HG03575 (cell line): ENCODE measurements at regions not wholly inside any gene's neighbourhood (a gene's known extent, or its start where the extent isn't known, plus 50 kb on each side); places are given as distances from the start of the nearest gene placed in this dataset.
"Not testable (repeated sequence)": the region's sequence is repeated elsewhere in the genome, so short reads cannot be mapped to it uniquely, and the experiment has no call there.

Experiments
- ATAC-seq: cut with Tn5 transposase; IDR thresholded peaks from one replicate; pipeline ENCODE4 v1.9.1; 2021; ENCODE audit not compliant: unreplicated experiment, insufficient number of reproducible peaks, low FRiP score; ENCODE audit errors: extremely low read depth

DNA sequence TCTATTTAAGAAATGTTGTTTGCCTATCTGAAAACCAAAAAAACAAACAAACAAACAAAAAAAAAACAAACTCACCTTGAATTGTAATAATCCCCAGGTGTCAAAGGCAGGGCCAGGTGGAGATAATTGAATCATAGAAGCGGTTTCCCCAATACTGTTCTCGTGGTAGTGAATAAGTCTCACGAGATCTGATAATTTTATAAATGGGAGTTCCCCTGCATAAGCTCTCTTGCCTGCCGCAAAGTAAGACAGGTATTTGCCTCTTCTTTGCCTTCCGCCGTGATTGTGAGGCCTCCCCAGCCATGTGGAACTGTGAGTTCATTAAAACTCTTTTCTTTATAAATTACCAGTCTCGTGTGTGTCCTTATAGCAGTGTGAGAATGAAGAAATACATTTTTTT lies 1180.7 kb upstream of the CRIM1 start:
- no peak for ATAC-seq

DNA sequence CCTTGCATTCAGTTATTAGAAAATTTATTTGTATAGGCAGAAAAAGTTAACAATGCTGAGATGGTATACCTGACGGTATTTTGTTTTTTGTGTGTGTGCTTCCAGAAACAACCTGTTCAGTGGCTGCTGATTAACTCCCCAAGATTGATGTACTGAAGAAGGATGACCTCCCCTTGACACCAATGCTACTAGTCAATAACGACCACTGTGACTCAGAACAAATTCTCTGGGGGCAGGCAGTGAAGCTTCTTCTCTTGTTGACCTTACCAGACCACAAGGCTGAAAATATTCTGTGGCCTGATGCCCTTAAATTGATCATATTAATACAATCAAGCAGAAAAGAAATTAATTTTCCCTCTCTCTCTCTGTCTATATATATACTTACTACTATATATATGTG lies 1182.9 kb upstream of the CRIM1 start:
- no peak for ATAC-seq

DNA sequence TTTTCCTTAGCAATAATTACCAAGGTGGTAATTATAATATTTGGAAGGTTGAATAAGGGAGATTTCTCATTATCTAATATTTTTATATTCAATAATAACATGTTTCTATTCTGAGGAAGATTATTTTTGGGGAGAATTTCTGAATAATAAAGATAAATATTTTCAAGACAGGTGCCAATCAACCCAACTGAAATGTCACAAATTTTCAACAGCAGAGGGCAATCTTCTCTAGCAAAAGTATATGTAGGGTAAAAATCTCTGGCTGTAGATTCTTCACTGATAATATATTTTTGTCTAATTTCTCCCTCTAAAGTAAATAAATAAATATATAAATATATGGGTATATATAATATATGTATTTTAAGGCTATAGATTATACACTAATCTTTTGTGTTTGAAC lies 1187.2 kb upstream of the CRIM1 start:
- ATAC-seq, result no peak

DNA sequence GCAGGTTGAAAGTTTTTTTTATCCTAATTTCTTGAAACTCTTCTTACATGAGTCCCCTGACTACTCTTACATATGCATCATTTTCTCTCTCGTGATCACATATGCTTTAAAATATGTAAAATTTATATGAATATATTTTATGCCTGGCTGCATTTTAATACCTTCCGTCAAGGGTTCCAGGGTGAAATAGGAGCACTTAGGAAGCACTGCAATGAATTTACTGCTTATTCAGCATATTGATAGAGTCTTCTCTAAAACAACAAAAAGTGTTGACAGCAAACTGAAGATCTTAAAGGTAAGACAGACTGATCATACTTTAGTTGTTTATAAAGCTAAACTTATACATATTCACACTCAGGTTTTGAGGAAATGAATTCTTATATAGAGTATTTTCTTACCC lies 1191.6 kb upstream of the CRIM1 start:
- ATAC-seq, result no peak

DNA sequence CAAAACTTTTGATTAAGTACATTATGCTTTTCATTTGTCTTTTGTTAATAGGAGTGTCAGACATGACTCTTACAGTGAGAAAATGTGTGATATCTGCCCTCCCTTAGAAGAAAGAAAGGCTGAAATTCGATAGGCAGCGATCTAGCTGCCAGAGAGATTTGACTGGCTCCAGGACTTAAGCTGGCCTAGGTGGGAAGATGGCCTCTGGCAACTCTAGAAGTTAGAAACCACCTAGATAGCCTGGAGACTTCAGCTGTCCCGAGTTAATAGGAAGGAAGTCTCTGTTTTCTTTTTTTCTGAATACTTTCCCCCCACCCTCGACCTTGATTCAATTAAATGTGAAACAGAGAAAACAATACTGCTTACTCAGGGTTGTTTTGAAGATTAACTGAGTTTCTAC lies 1194.7 kb upstream of the CRIM1 start:
- ATAC-seq, result no peak

DNA sequence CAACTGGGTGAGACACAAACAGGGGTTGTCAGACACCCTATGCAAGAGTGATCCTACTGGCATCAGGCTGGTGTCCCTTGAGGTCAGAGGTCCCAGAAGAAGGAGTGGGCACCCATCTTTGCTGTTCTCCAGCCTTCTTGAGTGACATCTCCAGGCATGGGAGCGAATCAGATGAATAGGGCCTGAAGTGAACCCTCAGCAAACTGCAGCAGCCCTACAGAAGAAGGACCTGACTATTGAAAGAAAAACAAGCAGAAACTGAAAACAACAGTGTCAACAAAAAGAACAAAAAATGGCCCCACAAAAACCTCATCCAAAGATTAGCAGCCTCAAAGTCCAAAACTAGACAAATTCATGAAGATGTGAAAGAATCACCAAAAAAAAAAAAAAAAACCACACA lies 1229.7 kb upstream of the CRIM1 start:
- no peak for ATAC-seq

DNA sequence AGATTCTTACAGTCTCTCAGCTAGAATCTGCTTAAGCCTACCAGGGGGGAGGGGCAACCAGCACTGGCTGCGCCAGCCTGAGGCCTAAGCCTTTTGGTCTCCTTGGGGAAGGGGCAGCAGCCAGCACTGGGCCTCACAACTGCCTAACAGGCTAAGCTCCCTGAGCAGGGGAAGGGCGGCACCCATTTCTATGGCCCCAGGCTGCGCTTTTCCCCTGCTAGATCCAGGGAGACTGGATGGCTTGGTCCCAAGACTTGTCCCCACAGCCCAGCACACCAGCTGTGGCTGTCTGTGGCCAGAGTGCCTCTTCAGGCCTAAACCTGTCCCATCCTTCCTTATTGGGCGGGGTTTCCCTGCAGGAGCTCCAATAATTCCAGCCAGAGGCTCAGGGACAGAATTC lies 1230.3 kb upstream of the CRIM1 start:
- no peak for ATAC-seq

DNA sequence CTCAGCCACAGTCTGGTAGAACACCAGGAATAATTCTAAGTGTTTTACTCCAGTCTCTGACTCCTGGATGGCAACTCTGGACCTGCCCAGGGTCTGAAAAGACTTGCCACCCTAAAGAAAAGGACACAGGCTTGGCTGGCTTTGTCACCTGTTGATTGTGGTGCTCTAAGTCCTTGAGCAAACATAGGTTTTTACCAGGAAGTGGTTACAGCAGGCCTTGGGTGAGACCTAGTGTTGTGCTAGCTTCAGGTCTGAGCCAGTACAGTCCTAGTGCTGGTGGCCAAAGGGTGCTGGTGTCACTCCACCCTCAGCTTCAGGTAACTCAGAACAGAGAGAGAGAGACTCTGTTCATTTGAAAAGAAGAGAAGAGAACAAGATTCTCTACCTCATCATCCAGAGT lies 1239.4 kb upstream of the CRIM1 start:
- no peak for ATAC-seq

DNA sequence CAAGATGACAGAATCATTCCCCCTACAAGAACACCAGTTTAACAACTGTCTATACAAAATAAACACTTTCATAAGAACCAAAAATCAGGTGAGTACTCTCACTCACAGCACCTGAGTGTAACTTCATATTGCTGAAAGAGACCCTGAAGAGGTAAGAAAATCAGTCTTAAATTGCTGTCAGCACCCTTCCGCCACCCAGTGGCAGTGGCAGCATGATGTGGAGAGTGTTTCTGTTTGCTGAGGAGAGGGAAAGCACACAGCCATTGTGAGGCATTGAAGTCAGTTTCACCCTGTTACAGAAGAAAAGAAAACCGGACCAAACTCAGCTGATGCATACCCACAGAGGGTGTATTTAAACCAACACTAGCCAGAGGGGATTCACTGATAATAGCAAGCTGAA lies 1240.8 kb upstream of the CRIM1 start:
- ATAC-seq, result no peak

DNA sequence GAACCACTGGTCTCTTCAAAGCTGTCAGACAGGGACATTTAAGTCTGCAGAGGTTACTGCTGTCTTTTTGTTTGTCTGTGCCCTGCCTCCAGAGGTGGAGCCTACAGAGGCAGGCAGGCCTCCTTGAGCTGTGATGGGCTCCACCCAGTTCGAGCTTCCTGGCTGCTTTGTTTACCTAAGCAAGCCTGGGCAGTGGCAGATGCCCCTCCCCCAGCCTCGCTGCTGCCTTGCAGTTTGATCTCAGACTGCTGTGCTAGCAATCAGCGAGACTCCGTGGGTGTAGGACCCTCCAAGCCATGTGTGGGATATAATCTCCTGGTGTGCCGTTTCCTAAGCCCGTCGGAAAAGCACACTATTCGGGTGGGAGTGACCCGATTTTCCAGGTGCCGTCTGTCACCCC lies 1243.2 kb upstream of the CRIM1 start:
- not testable (repeated sequence) for ATAC-seq

DNA sequence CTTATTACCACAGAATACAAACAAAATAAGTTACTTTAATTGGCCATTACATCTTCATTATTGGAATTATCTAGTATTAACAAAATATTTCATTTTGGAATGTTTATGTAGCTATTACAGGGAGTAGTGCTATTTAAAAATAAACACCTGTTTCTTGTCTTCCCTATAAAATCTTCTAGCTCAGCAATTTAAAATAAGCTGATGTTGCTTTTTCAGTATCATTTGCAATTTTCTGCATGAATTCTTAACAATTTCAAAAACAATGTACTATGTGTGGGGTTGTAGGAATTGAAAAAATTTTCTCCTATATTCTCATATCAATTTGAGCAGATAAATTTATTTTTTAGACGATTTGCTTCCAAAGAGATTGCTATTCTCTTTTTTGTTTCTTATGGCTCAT lies 1251.3 kb upstream of the CRIM1 start:
- no peak for ATAC-seq

DNA sequence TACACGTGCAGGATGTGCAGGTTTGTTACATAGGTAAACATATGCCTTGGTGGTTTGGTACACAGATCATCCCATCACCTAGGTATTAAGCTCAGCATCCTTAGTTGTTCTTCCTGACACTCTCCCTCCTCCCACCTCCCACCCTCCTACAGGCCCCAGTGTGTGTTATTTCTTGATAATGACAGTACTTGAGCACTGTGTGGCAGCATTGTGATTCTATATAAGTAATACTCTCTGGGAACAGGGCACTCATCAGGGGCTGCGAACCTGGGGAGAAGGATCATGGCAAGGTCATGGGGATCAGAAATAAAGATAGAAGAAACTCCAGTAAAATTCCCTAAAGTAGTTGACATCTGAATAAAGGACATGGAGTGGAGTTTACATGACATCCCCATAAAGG lies 1256.2 kb upstream of the CRIM1 start:
- ATAC-seq, result no peak

DNA sequence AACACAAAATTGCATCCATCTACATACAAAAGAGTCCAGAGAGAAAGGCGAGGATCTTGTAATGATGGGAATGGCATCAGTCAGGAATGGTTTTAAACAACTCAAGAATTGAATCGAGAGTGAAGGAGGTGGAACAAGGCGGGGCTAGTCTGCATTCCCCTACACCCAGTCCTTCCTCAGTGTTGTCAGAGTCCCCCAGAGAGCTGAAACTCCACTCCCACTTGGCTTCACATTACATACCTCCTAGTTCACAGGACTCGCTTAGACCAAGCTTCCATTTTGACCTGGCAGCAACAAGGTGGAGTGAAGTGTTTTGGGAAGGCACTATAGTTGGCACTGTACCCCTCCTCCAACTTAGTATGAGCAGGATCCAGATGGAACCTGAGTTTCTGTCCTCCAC lies 1273.5 kb upstream of the CRIM1 start:
- ATAC-seq, result no peak

DNA sequence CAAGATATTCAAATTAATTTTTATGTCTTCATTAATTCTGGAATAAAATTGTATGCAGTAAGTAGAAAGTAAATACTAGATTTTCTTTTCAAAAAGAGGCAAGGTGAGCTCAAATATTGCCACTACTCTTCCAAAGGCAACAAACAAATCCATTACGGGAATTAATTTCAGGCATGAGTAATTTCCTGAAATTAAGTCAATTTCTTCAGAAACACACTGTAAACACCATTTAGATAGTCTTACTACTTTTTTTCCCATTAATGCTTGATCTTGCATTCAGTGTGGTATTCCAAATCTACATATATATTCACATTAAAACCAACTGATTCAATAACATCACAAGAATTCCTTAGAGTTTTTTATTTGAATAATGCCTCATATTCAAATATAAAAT lies 1274.0 kb upstream of the CRIM1 start:
- no peak for ATAC-seq

DNA sequence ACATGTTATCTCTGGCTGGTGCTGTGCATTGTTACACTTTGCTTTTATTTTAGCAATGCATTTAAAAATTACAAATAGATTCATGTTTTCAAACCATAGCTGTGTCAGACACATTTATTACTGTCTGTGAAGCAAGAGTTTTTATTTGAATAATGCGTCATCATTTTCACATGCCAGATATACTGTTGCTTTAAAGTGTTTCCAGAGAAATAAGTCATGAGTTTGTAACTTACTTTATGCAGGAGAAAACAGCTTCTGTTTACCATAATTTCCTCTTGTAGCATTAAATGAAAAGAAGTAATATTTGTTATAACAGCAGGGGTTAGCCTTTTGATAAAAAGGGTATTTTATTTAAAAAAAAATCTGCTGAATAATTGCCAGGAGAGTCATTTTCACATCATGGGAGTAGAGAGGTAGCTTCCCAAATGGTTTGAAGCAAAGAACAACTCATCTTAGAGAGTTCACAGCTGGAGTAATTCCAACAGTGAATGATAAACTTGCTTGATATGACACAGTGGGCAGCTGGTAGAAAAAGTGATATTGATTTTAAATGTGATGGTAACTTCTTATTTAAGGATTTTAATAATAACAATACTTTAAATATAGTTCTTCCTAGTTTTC lies 1274.5 kb upstream of the CRIM1 start:
- ATAC-seq, result no peak

DNA sequence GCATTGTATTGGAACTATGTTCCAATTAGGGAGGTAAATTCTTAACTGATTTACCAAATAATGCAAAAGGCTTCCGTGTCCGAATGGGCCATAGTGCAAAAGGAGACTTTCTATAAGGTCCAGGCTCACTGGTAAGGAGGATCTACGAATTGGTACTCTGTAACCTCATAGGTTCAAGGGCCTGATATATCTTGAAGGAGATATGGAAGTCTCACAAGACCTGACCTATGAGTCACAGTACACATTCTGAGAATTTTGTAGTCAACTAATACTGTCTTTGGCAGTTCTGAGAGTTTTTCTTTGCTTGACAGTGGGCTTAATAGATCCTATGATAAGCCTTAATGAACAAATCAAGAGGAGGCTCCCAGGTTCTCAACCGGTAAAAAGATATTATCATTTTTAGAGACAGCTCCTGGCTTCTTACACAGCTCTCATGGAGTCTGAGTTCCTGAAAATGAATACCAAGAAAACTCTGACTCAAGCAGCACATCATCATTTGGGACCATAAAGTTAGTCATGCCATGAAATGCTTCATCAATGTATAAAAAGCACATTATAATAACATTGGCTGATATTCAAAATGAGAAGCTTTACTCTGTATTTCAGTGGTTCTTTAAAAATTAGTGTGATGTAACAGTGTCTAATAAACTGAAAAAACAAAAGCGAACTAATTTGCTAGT lies 1275.2 kb upstream of the CRIM1 start:
- ATAC-seq, result no peak

DNA sequence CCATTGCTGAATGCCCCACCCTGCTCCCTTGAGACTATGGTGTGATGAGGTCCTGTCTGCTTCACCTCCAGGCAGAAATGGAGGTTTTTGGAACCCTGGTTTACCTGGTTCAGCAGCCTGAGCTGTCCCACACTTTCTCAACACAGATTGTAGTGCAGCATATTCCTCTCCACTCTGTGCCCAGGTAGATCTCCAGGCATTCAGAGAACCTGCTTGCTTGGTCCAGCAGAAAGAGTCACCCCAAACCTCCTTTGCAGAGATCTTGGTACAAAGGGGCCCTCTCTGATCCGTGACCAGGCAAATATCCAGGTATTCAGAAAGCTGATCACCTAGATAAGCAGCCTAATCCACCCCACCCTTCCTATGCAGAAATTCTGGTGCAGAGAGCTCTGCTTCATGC lies 1288.2 kb upstream of the CRIM1 start:
- ATAC-seq, result no peak

DNA sequence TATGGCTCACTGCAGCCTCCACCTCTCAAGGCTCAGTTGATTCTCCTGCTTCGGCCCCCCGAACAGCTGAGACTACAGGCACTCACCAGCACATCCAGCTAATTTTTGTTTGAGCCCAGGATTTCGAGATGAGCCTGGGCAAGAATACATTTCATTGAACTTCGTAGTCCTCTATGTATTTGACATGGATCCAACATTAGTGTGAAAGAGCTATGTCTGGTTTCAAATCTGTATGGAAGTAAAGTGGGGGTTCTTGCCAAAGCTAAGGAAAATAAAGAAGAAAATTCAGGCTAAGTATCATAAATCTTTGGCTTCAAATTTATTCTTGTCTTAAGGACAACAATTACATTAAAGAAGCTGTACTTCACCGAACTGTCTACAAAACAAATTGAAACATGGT lies 1291.7 kb upstream of the CRIM1 start:
- no peak for ATAC-seq

DNA sequence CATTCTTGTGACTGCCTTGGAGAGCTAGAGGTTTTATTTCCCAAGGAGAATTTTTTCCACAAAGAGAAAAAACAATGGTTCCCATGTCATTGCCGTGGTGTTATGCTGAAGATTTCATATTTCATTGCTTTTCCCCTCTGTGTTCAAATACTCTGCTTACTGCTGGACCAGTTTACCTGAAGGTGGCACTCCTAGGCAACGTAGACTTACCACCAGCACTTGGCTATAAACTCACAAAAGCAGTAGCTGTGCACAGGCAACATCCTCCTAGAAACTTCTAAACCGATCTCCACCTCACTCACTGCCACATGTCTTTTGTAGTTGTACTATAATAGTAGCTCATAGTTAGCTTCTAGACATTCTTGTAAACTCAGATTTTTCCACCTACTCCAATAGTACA lies 1319.7 kb upstream of the CRIM1 start:
- no peak for ATAC-seq

DNA sequence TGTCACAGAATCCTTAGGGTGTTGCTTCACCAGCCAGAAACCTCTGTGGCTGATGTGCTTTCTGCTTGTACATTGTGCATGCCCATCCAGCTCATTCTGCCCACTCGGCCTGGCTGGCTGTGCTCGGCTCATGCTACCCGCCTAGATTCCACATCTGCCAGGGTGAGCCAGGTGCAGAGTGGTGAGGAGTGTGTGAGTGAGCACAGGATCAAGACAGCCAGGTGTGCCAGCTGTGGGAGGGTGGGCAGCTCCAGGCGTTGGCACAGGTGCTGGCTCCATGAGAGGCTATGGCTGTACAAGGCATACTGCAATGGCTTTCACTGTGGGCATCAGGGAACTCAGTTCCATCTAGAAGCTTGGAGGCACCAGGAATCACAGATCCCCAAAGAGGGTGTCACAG lies 1321.8 kb upstream of the CRIM1 start:
- ATAC-seq, result no peak

DNA sequence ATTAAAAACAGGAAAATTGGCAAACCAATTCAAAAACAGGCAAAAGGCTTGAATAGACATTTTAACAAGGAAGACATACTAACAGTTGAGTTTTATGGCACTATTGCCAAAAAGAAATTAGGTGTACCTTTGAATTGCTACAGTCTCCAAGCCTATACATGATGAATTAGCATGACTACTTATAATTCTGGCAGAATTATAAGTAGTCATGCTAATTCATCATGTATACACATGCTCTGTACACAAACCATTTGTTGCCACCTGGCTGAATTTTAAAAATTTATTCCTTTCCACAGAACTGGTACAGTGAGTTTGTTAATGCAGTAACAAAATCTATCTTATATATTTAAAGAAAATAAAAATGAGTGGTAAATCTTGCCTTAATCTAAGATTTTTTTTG lies 1332.0 kb upstream of the CRIM1 start:
- ATAC-seq, result no peak
